Omental fat pad (tissue), 3 donors: ENCODE measurements at regions not wholly inside any gene's neighbourhood (a gene's known extent, or its start where the extent isn't known, plus 50 kb on each side); places are given as distances from the start of the nearest gene placed in this dataset.

Experiments used
- ATAC-seq: fragments of 150-250 bp; one replicate; pipeline ENCODE4 v1.9.1; 2016; ENCODE audit warnings: mild to moderate bottlenecking, moderate library complexity; ENCODE audit not compliant: low FRiP score
- DNase-seq: peaks from one replicate; pipeline ENCODE4 v3.0.0-alpha.2; 2019; ENCODE audit warnings: low spot score
- TF ChIP-seq, protein P1 (sequence below), 3 donors: fragments of 450-650 bp; IDR thresholded peaks; one replicate each; pipeline ENCODE4 v1.5.1; 2016 to 2017; ENCODE audit warnings: antibody characterized with exemption in 3 of 3, mild to moderate bottlenecking in 3 of 3, moderate library complexity in 2 of 3

GRCh38 chr5:82766206-82766605, 311.0 kb downstream of the TMEM167A start:
- TF ChIP-seq, protein P1, sequence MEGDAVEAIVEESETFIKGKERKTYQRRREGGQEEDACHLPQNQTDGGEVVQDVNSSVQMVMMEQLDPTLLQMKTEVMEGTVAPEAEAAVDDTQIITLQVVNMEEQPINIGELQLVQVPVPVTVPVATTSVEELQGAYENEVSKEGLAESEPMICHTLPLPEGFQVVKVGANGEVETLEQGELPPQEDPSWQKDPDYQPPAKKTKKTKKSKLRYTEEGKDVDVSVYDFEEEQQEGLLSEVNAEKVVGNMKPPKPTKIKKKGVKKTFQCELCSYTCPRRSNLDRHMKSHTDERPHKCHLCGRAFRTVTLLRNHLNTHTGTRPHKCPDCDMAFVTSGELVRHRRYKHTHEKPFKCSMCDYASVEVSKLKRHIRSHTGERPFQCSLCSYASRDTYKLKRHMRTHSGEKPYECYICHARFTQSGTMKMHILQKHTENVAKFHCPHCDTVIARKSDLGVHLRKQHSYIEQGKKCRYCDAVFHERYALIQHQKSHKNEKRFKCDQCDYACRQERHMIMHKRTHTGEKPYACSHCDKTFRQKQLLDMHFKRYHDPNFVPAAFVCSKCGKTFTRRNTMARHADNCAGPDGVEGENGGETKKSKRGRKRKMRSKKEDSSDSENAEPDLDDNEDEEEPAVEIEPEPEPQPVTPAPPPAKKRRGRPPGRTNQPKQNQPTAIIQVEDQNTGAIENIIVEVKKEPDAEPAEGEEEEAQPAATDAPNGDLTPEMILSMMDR (IDR thresholded peaks at IDR 0.05): no peak
- no peak for DNase-seq
- ATAC-seq: no peak

DNA sequence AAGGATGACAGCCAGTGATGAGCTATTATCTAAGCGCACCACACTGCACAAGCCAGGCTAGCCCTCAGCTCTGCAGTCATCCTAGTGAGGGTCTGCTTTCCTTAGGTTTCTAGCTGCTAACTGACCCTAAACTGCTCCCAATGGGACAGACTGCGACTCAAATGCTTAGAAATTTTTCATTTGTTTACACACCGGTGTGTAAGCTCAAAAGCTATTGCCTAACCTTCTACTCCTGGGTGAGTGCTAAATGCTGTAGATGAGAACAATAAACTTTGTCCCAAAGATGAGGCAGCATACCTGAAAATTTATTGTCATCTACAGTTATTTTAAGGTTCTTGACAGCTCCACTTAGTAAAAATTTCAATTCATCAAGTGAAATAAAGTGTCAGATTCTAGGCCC, 311.4 kb downstream of the TMEM167A start:
- no peak for DNase-seq
- TF ChIP-seq, protein P1 (IDR thresholded peaks at IDR 0.05): no peak
- no peak for ATAC-seq

- no peak for ATAC-seq
- DNase-seq: no peak
- TF ChIP-seq, protein P1 (IDR thresholded peaks at IDR 0.05): no peak
Observed at GRCh38 chr5:82760856-82761255, 316.3 kb downstream of the TMEM167A start.

- no peak for ATAC-seq
- TF ChIP-seq, protein P1 (IDR thresholded peaks at IDR 0.05): no peak
- DNase-seq: no peak
Observed at GRCh38 chr5:82758881-82759280, 318.3 kb downstream of the TMEM167A start.

GRCh38 chr5:82754759-82755158, 322.4 kb downstream of the TMEM167A start:
- TF ChIP-seq, protein P1 (IDR thresholded peaks at IDR 0.05): no peak
- ATAC-seq: no peak
- DNase-seq: no peak

- TF ChIP-seq, protein P1 (IDR thresholded peaks at IDR 0.05): no peak
- ATAC-seq: no peak
- DNase-seq: no peak
Observed at GRCh38 chr5:82754036-82754746, 323.0 kb downstream of the TMEM167A start.

GRCh38 chr5:82753374-82753773, 323.8 kb downstream of the TMEM167A start:
- no peak for DNase-seq
- ATAC-seq: no peak
- TF ChIP-seq, protein P1 (IDR thresholded peaks at IDR 0.05): no peak
